Pons (tissue), 1 donor: ENCODE measurements at regions not wholly inside any gene's neighbourhood (a gene's known extent, or its start where the extent isn't known, plus 50 kb on each side); places are given as distances from the start of the nearest gene placed in this dataset.

Source experiments
- DNase-seq: peaks from one replicate; pipeline ENCODE4 v3.0.0-alpha.2; 2016; ENCODE audit warnings: low spot score

GRCh38 chr1:13878021-13878420 lies 178.0 kb downstream of the PRDM2 start:
- no peak for DNase-seq

- no peak for DNase-seq
These were observed 178.5 kb downstream of the PRDM2 start for GRCh38 chr1:13878451-13878850.

GRCh38 chr1:13881385-13882088 lies 181.5 kb downstream of the PRDM2 start:
- no peak for DNase-seq

GRCh38 chr1:13888351-13888986 lies 188.5 kb downstream of the PRDM2 start:
- DNase-seq: no peak

- DNase-seq: no peak
These were observed 189.5 kb downstream of the PRDM2 start for GRCh38 chr1:13889495-13889894.

GRCh38 chr1:13890766-13891165 lies 190.8 kb downstream of the PRDM2 start:
- no peak for DNase-seq

- DNase-seq: no peak
These were observed 192.2 kb downstream of the PRDM2 start for GRCh38 chr1:13892198-13892597.

- DNase-seq: no peak
These were observed 192.8 kb downstream of the PRDM2 start for GRCh38 chr1:13892671-13893325.

- no peak for DNase-seq
These were observed 193.4 kb downstream of the PRDM2 start for GRCh38 chr1:13893409-13893821.

GRCh38 chr1:13896932-13897331 lies 196.9 kb downstream of the PRDM2 start:
- no peak for DNase-seq

GRCh38 chr1:13898406-13898805 lies 198.4 kb downstream of the PRDM2 start:
- DNase-seq: no peak

- DNase-seq: no peak
These were observed 199.9 kb downstream of the PRDM2 start for GRCh38 chr1:13899856-13900255.

- DNase-seq: no peak
These were observed 200.6 kb downstream of the PRDM2 start for GRCh38 chr1:13900583-13900982.

GRCh38 chr1:13901039-13901438 lies 201.1 kb downstream of the PRDM2 start:
- no peak for DNase-seq

- DNase-seq: no peak
These were observed 201.6 kb downstream of the PRDM2 start for GRCh38 chr1:13901597-13901996.

GRCh38 chr1:13908128-13908527 lies 208.1 kb downstream of the PRDM2 start:
- DNase-seq: no peak

GRCh38 chr1:13911697-13912619 lies 212.0 kb downstream of the PRDM2 start:
- DNase-seq: no peak

- DNase-seq: no peak
These were observed 213.4 kb downstream of the PRDM2 start for GRCh38 chr1:13913396-13913795.

GRCh38 chr1:13916530-13916929 lies 216.5 kb downstream of the PRDM2 start:
- no peak for DNase-seq

GRCh38 chr1:13917607-13918006 lies 217.6 kb downstream of the PRDM2 start:
- no peak for DNase-seq

- no peak for DNase-seq
These were observed 218.9 kb downstream of the PRDM2 start for GRCh38 chr1:13918862-13919261.

GRCh38 chr1:13921190-13921589 lies 221.2 kb downstream of the PRDM2 start:
- DNase-seq: no peak
